IMR-90 (cell line): ENCODE measurements at regions not wholly inside any gene's neighbourhood (a gene's known extent, or its start where the extent isn't known, plus 50 kb on each side); places are given as distances from the start of the nearest gene placed in this dataset.

ENCODE experiments used
- ATAC-seq: fragments of 200-7000 bp; cut with Tn5 transposase; 2 replicates; pipeline ENCODE4 v1.9.1; 2020; ENCODE audit warnings: low read depth, mild to moderate bottlenecking, moderate library complexity
- BruUV-seq: library from RNA; stranded (reverse); fragments of 400-500 nt; replicated peaks from 2 replicates; lab custom pipeline; 2021; lab: Mats Ljungman, UMichigan
- CTCF ChIA-PET: fragments of 300-600 bp; formaldehyde crosslinking; extraction: SDS; loops from one replicate; lab custom pipeline; 2021; ENCODE audit warnings: antibody characterized with exemption; lab: Yijun Ruan, JAX
- POLR2A ChIA-PET: fragments of 300-600 bp; sonication (Branson Sonifier 250); formaldehyde crosslinking; loops from one replicate; lab custom pipeline; 2022; ENCODE audit warnings: antibody characterized with exemption; ENCODE audit not compliant: unreplicated experiment; lab: Charles Lee
- DNase-seq: peaks from one replicate; pipeline ENCODE4 v3.0.0; 2013
- H2AFZ ChIP-seq: replicated peaks from 2 replicates; pipeline ENCODE3; 2013; ENCODE audit warnings: low read length, mild to moderate bottlenecking; ENCODE audit not compliant: poor library complexity
- H2AK5ac ChIP-seq: 2 replicates; pipeline ENCODE4 v1.6.1; 2013; ENCODE audit warnings: low read depth, low read length, inconsistent platforms
- H2AK9ac ChIP-seq: replicated peaks from 2 replicates; pipeline ENCODE3; 2013; ENCODE audit warnings: mild to moderate bottlenecking, low read depth, low read length, moderate library complexity; ENCODE audit not compliant: poor library complexity
- H2BK120ac ChIP-seq: 2 replicates; pipeline ENCODE4 v1.6.1; 2013; ENCODE audit warnings: low read depth, low read length, inconsistent platforms
- H2BK15ac ChIP-seq: 3 replicates; pipeline ENCODE4 v1.6.1; 2013; ENCODE audit warnings: low read depth, low read length, inconsistent platforms
- H2BK20ac ChIP-seq: 2 replicates; pipeline ENCODE4 v1.6.1; 2013; ENCODE audit warnings: low read depth, mild to moderate bottlenecking, inconsistent platforms, low read length, moderate library complexity
- H2BK5ac ChIP-seq: 2 replicates; pipeline ENCODE4 v1.6.1; 2013; ENCODE audit warnings: mild to moderate bottlenecking, low read depth, low read length, inconsistent platforms; ENCODE audit not compliant: poor library complexity, severe bottlenecking
- H3K14ac ChIP-seq: replicated peaks from 2 replicates; pipeline ENCODE4 v1.6.1; 2013; ENCODE audit warnings: low read depth, low read length, inconsistent platforms
- H3K18ac ChIP-seq: 2 replicates; pipeline ENCODE4 v1.6.1; 2013; ENCODE audit warnings: low read depth, low read length, control low read depth
- H3K23ac ChIP-seq: 2 replicates; pipeline ENCODE4 v1.6.1; 2013; ENCODE audit warnings: low read depth, low read length, inconsistent platforms
- H3K27ac ChIP-seq: 2 replicates; pipeline ENCODE4 v1.5.1; 2013; ENCODE audit warnings: mild to moderate bottlenecking, control low read depth, low read length; ENCODE audit not compliant: insufficient read depth
- H3K27me3 ChIP-seq: 2 replicates; pipeline ENCODE4 v1.6.1; 2013; ENCODE audit warnings: low read length; ENCODE audit not compliant: control insufficient read depth, insufficient read depth
- H3K36me3 ChIP-seq: 2 replicates; pipeline ENCODE4 v1.6.1; 2013; ENCODE audit warnings: low read length, mixed read lengths; ENCODE audit not compliant: control insufficient read depth, insufficient read depth
- H3K4ac ChIP-seq: 2 replicates; pipeline ENCODE4 v1.6.1; 2013; ENCODE audit warnings: low read depth, low read length, inconsistent platforms
- H3K4me1 ChIP-seq: 2 replicates; pipeline ENCODE4 v1.6.1; 2013; ENCODE audit warnings: low read length, mixed read lengths; ENCODE audit not compliant: control insufficient read depth, insufficient read depth
- H3K4me2 ChIP-seq: 2 replicates; pipeline ENCODE4 v1.6.1; 2013; ENCODE audit warnings: low read depth, mild to moderate bottlenecking, control low read depth, low read length, moderate library complexity
- H3K4me3 ChIP-seq: 2 replicates; pipeline ENCODE4 v1.5.1; 2013; ENCODE audit warnings: low read depth, mild to moderate bottlenecking, control low read depth, low read length, moderate library complexity; ENCODE audit not compliant: insufficient read depth
- H3K56ac ChIP-seq: 2 replicates; pipeline ENCODE4 v1.6.1; 2013; ENCODE audit warnings: low read length, inconsistent platforms; ENCODE audit not compliant: insufficient read depth; ENCODE audit errors: extremely low read depth
- H3K79me1 ChIP-seq, 2 experiments: 2 replicates each; pipeline ENCODE4 v1.6.1; 2013; ENCODE audit warnings: low read length in 2 of 2, inconsistent platforms in 1 of 2, low read depth in 1 of 2
- H3K9ac ChIP-seq: 2 replicates; pipeline ENCODE4 v1.6.1; 2013; ENCODE audit warnings: low read depth, low read length, control low read depth
- H3K9me1 ChIP-seq: 2 replicates; pipeline ENCODE4 v1.6.1; 2013; ENCODE audit warnings: low read length, inconsistent platforms; ENCODE audit not compliant: insufficient read depth
- H3K9me3 ChIP-seq: 2 replicates; pipeline ENCODE4 v1.6.1; 2013; ENCODE audit warnings: low read length; ENCODE audit not compliant: control insufficient read depth, insufficient read depth
- H4K20me1 ChIP-seq: 2 replicates; pipeline ENCODE4 v1.6.1; 2013; ENCODE audit warnings: low read length, inconsistent platforms; ENCODE audit not compliant: insufficient read depth
- H4K5ac ChIP-seq: 2 replicates; pipeline ENCODE4 v1.6.1; 2013; ENCODE audit warnings: mild to moderate bottlenecking, low read depth, low read length, control low read depth
- H4K8ac ChIP-seq, 2 experiments: 2 replicates each; pipeline ENCODE4 v1.6.1; 2013; ENCODE audit warnings: low read depth in 2 of 2, low read length in 2 of 2, control low read depth in 1 of 2, inconsistent platforms in 1 of 2
- H4K91ac ChIP-seq: 2 replicates; pipeline ENCODE4 v1.6.1; 2013; ENCODE audit warnings: low read depth, low read length, inconsistent platforms; ENCODE audit not compliant: insufficient read depth
- BHLHE40 ChIP-seq: fragments of 150-350 bp; IDR thresholded peaks from 2 replicates; pipeline ENCODE4 v1.6.1; 2016; ENCODE audit warnings: mild to moderate bottlenecking, low read depth, low read length
- CEBPB ChIP-seq: IDR thresholded peaks from 2 replicates; pipeline ENCODE4 v1.6.1; 2012; ENCODE audit warnings: low read depth, low read length, improper control_type of control experiment
- CHD1 ChIP-seq: IDR thresholded peaks from 2 replicates; pipeline ENCODE4 v1.6.1; 2012; ENCODE audit warnings: low read depth, low read length, improper control_type of control experiment
- FOS ChIP-seq: fragments of 150-350 bp; IDR thresholded peaks from 2 replicates; pipeline ENCODE4 v1.6.1; 2016; ENCODE audit warnings: low read depth, low read length
- MAFK ChIP-seq: IDR thresholded peaks from 2 replicates; pipeline ENCODE4 v1.6.1; 2012; ENCODE audit warnings: low read depth, low read length, improper control_type of control experiment
- MAZ ChIP-seq: IDR thresholded peaks from 2 replicates; pipeline ENCODE4 v1.6.1; 2012; ENCODE audit warnings: low read depth, mild to moderate bottlenecking, low read length, improper control_type of control experiment, moderate library complexity, borderline replicate concordance
- NFE2L2 ChIP-seq: fragments of 150-350 bp; IDR thresholded peaks from 2 replicates; pipeline ENCODE4 v1.6.1; 2016; ENCODE audit warnings: low read depth, mild to moderate bottlenecking, low read length
- POLR2A ChIP-seq: IDR thresholded peaks from 2 replicates; pipeline ENCODE4 v1.6.1; 2012; ENCODE audit warnings: mild to moderate bottlenecking, low read depth, low read length
- RFX5 ChIP-seq: IDR thresholded peaks from 2 replicates; pipeline ENCODE4 v1.8.0; 2012; ENCODE audit warnings: low read depth, mild to moderate bottlenecking, low read length, moderate library complexity
- SMC3 ChIP-seq: fragments of 150-350 bp; IDR thresholded peaks from 2 replicates; pipeline ENCODE4 v1.6.1; 2016; ENCODE audit warnings: low read depth, mild to moderate bottlenecking, antibody characterized with exemption, low read length, moderate library complexity
- WGBS, 2 experiments: methylation state at CpG; one replicate each; pipeline versions ENCODE4 v1.1.5 to v1.1.7; 2013; ENCODE audit warnings: missing lambda C conversion rate in 2 of 2; ENCODE audit not compliant: insufficient read length in 1 of 2; ENCODE audit errors: extremely low coverage in 2 of 2; 5-methylcytosine and 5-hydroxymethylcytosine counted together
- dilution Hi-C: fragments of 300-500 bp; cut with HindIII; formaldehyde crosslinking; loops from one replicate; pipeline ENCODE4 v1.14.3; 2018; ENCODE audit warnings: low sequenced_read_pairs; ENCODE audit not compliant: unreplicated experiment
- in situ Hi-C: fragments of 300-500 bp; cut with MboI; formaldehyde crosslinking; loops from 3 replicates; pipeline ENCODE4 v1.14.3; 2019; ENCODE audit warnings: low sequenced_read_pairs, inconsistent platforms, mixed read lengths
- intact Hi-C: fragments of 100-400 bp; cut with micrococcal nuclease; formaldehyde crosslinking; loops from 2 replicates; pipeline ENCODE4 v1.10.0; 2022
- TF ChIP-seq, protein P1 (sequence below): conservative IDR thresholded peaks from 2 replicates; pipeline ENCODE4 v1.5.1; 2012; ENCODE audit warnings: mild to moderate bottlenecking, low read depth, low read length, improper control_type of control experiment
- TF ChIP-seq, protein P2 (sequence below): fragments of 150-350 bp; IDR thresholded peaks from 2 replicates; pipeline ENCODE4 v1.6.1; 2017; ENCODE audit warnings: mild to moderate bottlenecking, antibody characterized with exemption, low read length, low read depth
- TF ChIP-seq, protein P3 (sequence below): fragments of 150-350 bp; IDR thresholded peaks from 2 replicates; pipeline ENCODE4 v1.6.1; 2016; ENCODE audit warnings: low read depth, mild to moderate bottlenecking, low read length, moderate library complexity, borderline replicate concordance

DNA sequence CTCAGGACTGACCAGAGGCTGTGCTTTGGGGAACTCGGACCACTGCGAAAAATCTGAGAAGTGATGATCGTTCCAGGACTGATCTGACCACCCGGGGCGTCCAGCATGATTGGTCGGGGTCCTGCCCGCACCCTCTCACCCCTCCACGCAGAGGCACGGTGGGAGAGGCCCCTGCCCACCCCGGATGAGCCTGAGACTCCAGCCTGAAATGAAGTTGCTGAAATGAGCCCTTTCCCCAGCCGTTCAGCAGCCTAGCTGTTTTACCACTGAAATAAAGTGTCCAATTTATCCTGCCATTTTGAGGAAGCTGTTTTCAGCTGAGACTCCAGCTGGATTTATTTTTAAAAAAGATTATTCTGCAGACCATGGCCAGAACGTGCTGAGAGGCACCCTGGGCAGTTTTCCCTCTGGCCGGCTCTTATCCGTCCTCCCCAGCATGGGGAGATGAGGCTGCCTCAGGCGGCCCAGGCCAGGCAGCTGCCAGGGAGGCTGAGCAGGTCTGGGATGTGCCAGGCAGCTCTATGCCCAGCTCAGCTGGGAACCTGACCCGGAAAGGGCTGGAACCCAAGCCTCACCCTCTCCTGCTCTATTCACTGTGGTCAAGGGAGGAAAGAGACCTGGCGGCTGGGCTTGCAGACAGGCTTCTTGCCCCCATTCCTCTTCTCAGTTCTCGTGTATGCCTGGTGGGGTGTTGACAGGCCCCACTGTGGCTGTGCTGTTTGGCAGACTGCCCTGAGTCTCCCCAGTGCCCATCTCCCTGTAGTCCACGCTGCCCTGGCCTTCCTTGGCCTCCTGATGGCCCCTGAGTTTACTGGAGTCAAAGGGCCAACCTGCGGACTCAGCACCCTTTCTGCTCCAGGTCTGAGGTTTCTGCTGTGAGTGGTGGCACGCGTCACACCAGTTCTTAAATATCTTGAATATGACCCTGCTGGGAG lies 161.0 kb upstream of the B3GAT1 start (continued):
- TF ChIP-seq POLR2A = no peak

DNA sequence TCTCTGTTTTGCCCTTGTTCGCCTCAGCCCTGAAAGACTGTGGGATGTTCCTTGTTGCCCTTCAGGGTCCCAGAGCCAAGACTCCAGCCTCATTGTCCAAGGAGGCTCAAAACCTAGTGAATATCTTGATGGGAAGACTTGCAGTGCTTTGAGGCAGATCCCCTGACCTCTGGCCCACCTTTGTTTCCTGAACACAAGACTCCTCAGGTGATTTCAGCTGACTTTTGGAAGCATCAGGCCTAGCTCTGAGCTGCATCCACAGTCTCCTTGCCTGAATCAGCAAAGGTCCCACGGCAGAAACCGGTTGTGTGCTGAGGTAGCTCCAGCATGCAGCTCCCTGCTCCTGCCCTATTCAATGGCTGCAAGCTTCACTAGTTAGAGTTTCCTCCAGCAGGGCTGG lies 159.3 kb upstream of the B3GAT1 start:
- H3K9me3 ChIP-seq = peaks cover 35% of the 10 kb centered on the region
- dilution Hi-C loops (no loop called here), intact Hi-C loops (no loop called here), in situ Hi-C loops (no loop called here)
- H3K4me3 ChIP-seq = no peak overlapping the region
- H3K14ac ChIP-seq = no peak overlapping the region
- DNase-seq (no peak), ATAC-seq (no peak)
- no peaks in the 10 kb centered on the region for H3K27me3 ChIP-seq
- no peak overlapping the region for H3K4ac ChIP-seq
- POLR2A ChIA-PET = no interaction called here
- H4K5ac ChIP-seq = no peak overlapping the region
- H2BK5ac ChIP-seq = no peak overlapping the region
- no peak overlapping the region for H2BK15ac ChIP-seq
- H2AK9ac ChIP-seq = peak overlapping the region; percentile 16
- no peaks in the 10 kb centered on the region for H3K4me1 ChIP-seq
- H3K9ac ChIP-seq = no peak overlapping the region
- no peak overlapping the region for H3K56ac ChIP-seq
- no peak overlapping the region for H2AK5ac ChIP-seq
- no peak overlapping the region for H3K27ac ChIP-seq
- H2BK120ac ChIP-seq = no peak overlapping the region
- H4K91ac ChIP-seq = no peak overlapping the region
- no peak overlapping the region for H3K23ac ChIP-seq
- CTCF ChIA-PET = no interaction called here
- H3K9me1 ChIP-seq = no peaks in the 10 kb centered on the region
- no peak overlapping the region for H2AFZ ChIP-seq
- whole genome bisulfite sequencing, 2 experiments = no CpG with 5 or more reads among the region's 3 CpGs
- H4K20me1 ChIP-seq = no peaks in the 10 kb centered on the region
- no peak overlapping the region for H3K4me2 ChIP-seq
- H4K8ac ChIP-seq = no peak overlapping the region
- H3K36me3 ChIP-seq = no peaks in the 10 kb centered on the region
- no peak overlapping the region for H2BK20ac ChIP-seq
- H3K79me1 ChIP-seq = no peaks in the 10 kb centered on the region
- no peak overlapping the region for H3K18ac ChIP-seq
- no TSS peak for BruUV-seq
- TF ChIP-seq CEBPB (no peak), POLR2A (no peak), NFE2L2 (no peak), BHLHE40 (no peak), MAFK (no peak), CHD1 (no peak), RFX5 (no peak), FOS (no peak), MAZ (no peak), SMC3 (no peak)
- TF ChIP-seq, protein P1, sequence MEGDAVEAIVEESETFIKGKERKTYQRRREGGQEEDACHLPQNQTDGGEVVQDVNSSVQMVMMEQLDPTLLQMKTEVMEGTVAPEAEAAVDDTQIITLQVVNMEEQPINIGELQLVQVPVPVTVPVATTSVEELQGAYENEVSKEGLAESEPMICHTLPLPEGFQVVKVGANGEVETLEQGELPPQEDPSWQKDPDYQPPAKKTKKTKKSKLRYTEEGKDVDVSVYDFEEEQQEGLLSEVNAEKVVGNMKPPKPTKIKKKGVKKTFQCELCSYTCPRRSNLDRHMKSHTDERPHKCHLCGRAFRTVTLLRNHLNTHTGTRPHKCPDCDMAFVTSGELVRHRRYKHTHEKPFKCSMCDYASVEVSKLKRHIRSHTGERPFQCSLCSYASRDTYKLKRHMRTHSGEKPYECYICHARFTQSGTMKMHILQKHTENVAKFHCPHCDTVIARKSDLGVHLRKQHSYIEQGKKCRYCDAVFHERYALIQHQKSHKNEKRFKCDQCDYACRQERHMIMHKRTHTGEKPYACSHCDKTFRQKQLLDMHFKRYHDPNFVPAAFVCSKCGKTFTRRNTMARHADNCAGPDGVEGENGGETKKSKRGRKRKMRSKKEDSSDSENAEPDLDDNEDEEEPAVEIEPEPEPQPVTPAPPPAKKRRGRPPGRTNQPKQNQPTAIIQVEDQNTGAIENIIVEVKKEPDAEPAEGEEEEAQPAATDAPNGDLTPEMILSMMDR = no peak
- TF ChIP-seq, protein P2, sequence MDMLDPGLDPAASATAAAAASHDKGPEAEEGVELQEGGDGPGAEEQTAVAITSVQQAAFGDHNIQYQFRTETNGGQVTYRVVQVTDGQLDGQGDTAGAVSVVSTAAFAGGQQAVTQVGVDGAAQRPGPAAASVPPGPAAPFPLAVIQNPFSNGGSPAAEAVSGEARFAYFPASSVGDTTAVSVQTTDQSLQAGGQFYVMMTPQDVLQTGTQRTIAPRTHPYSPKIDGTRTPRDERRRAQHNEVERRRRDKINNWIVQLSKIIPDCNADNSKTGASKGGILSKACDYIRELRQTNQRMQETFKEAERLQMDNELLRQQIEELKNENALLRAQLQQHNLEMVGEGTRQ = no peak
- TF ChIP-seq, protein P3, sequence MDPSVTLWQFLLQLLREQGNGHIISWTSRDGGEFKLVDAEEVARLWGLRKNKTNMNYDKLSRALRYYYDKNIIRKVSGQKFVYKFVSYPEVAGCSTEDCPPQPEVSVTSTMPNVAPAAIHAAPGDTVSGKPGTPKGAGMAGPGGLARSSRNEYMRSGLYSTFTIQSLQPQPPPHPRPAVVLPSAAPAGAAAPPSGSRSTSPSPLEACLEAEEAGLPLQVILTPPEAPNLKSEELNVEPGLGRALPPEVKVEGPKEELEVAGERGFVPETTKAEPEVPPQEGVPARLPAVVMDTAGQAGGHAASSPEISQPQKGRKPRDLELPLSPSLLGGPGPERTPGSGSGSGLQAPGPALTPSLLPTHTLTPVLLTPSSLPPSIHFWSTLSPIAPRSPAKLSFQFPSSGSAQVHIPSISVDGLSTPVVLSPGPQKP = no peak
